ENCODE measurements at regions not wholly inside any gene's neighbourhood (a gene's known extent, or its start where the extent isn't known, plus 50 kb on each side); places are given as distances from the start of the nearest gene placed in this dataset.

- no peaks in the 10 kb centered on the region for H3K36me3 Mint-ChIP-seq (ENCODE audit: insufficient read depth, unreplicated experiment)
- intact Hi-C loops (cut with micrococcal nuclease; ENCODE audit: unreplicated experiment) = no loop called here
- no peaks in the 10 kb centered on the region for H3K27me3 ChIP-seq (replicated peaks; ENCODE audit: control insufficient read depth, insufficient read depth, low read length)
- peaks cover 16% of the 10 kb centered on the region for H3K9me3 Mint-ChIP-seq (ENCODE audit: unreplicated experiment)
- no peaks in the 10 kb centered on the region for H3K36me3 ChIP-seq (ENCODE audit: control insufficient read depth, insufficient read depth, low read length)
- DNase-seq = no peak
- POLR2A ChIA-PET = no interaction called here
- no peaks in the 10 kb centered on the region for H3K27me3 Mint-ChIP-seq (ENCODE audit: insufficient read depth, unreplicated experiment)
- H3K4me1 ChIP-seq = no peaks in the 10 kb centered on the region
- H3K9me3 ChIP-seq = no peaks in the 10 kb centered on the region
- CTCF ChIA-PET = interaction anchor here (1.0 kb wide), 1 partner anchor 122 kb away, joined by 3 read pairs; the partner anchor contains the start of gene SEMA3C
- TF ChIP-seq CTCF (IDR thresholded peaks at IDR 0.05; ENCODE audit: insufficient read depth in 1 of 2, low read depth in 1 of 2, low read length in 1 of 2, severe bottlenecking in 1 of 2, unreplicated experiment in 1 of 2) = no peak
- no peak overlapping the region for H3K4me3 Mint-ChIP-seq (ENCODE audit: unreplicated experiment)
- no peaks in the 10 kb centered on the region for H3K4me1 Mint-ChIP-seq (ENCODE audit: low read depth, unreplicated experiment)
- no peak overlapping the region for H3K27ac Mint-ChIP-seq (ENCODE audit: unreplicated experiment)
- BruUV-seq (replicated peaks) = no TSS peak
- H3K4me3 ChIP-seq (ENCODE audit: low read depth, low read length) = no peak overlapping the region
Measured at GRCh38 chr7:81040496-81040895, 121.6 kb upstream of the SEMA3C start.

- H3K9me3 ChIP-seq = no peaks in the 10 kb centered on the region
- BruUV-seq (replicated peaks) = no TSS peak
- H3K4me3 Mint-ChIP-seq (ENCODE audit: unreplicated experiment) = no peak overlapping the region
- no peaks in the 10 kb centered on the region for H3K27me3 Mint-ChIP-seq (ENCODE audit: insufficient read depth, unreplicated experiment)
- H3K36me3 ChIP-seq (ENCODE audit: control insufficient read depth, insufficient read depth, low read length) = no peaks in the 10 kb centered on the region
- H3K9me3 Mint-ChIP-seq (ENCODE audit: unreplicated experiment) = peaks cover 8% of the 10 kb centered on the region
- no peaks in the 10 kb centered on the region for H3K36me3 Mint-ChIP-seq (ENCODE audit: insufficient read depth, unreplicated experiment)
- intact Hi-C loops (cut with micrococcal nuclease; ENCODE audit: unreplicated experiment) = no loop called here
- H3K4me1 Mint-ChIP-seq (ENCODE audit: low read depth, unreplicated experiment) = no peaks in the 10 kb centered on the region
- no peak for DNase-seq
- H3K4me3 ChIP-seq (ENCODE audit: low read depth, low read length) = no peak overlapping the region
- no peaks in the 10 kb centered on the region for H3K27me3 ChIP-seq (replicated peaks; ENCODE audit: control insufficient read depth, insufficient read depth, low read length)
- ChIA-PET CTCF (no interaction called here), POLR2A (no interaction called here)
- H3K27ac Mint-ChIP-seq (ENCODE audit: unreplicated experiment) = no peak overlapping the region
- H3K4me1 ChIP-seq = no peaks in the 10 kb centered on the region
- no peak for TF ChIP-seq CTCF (IDR thresholded peaks at IDR 0.05; ENCODE audit: insufficient read depth in 1 of 2, low read depth in 1 of 2, low read length in 1 of 2, severe bottlenecking in 1 of 2, unreplicated experiment in 1 of 2)
Measured at GRCh38 chr7:81036871-81037270, 118.0 kb upstream of the SEMA3C start.

- CTCF ChIA-PET = no interaction called here
Measured at GRCh38 chr7:81036057-81036456, 117.2 kb upstream of the SEMA3C start.

More at GRCh38 chr7:81036057-81036456, 117.2 kb upstream of the SEMA3C start:
- DNase-seq = no peak
- Mint-ChIP-seq H3K4me3 (ENCODE audit: unreplicated experiment) (no peak overlapping the region), H3K36me3 (ENCODE audit: insufficient read depth, unreplicated experiment) (no peaks in the 10 kb centered on the region), H3K9me3 (ENCODE audit: unreplicated experiment) (no peaks in the 10 kb centered on the region), H3K27ac (ENCODE audit: unreplicated experiment) (no peak overlapping the region), H3K27me3 (ENCODE audit: insufficient read depth, unreplicated experiment) (no peaks in the 10 kb centered on the region), H3K4me1 (ENCODE audit: low read depth, unreplicated experiment) (no peaks in the 10 kb centered on the region)
- intact Hi-C loops (cut with micrococcal nuclease; ENCODE audit: unreplicated experiment) = no loop called here
- no peaks in the 10 kb centered on the region for H3K27me3 ChIP-seq (replicated peaks; ENCODE audit: control insufficient read depth, insufficient read depth, low read length)
- no peaks in the 10 kb centered on the region for H3K9me3 ChIP-seq
- H3K36me3 ChIP-seq (ENCODE audit: control insufficient read depth, insufficient read depth, low read length) = no peaks in the 10 kb centered on the region
- H3K4me3 ChIP-seq (ENCODE audit: low read depth, low read length) = no peak overlapping the region
- H3K4me1 ChIP-seq = no peaks in the 10 kb centered on the region
- BruUV-seq (replicated peaks) = no TSS peak
- POLR2A ChIA-PET = no interaction called here
- TF ChIP-seq CTCF (IDR thresholded peaks at IDR 0.05; ENCODE audit: insufficient read depth in 1 of 2, low read depth in 1 of 2, low read length in 1 of 2, severe bottlenecking in 1 of 2, unreplicated experiment in 1 of 2) = no peak
